DMS 273 (cell line): ENCODE measurements at regions not wholly inside any gene's neighbourhood (a gene's known extent, or its start where the extent isn't known, plus 50 kb on each side); places are given as distances from the start of the nearest gene placed in this dataset.
A peak's percentile ranks its signal among the peaks of the same experiment; 100 is the strongest.

Experiments
- DNase-seq: peaks from one replicate; lab custom pipeline; 2025; ENCODE audit not compliant: unreplicated experiment; lab: John Stamatoyannopoulos, UW

- no peak for DNase-seq
These were observed 1178.5 kb upstream of the ACVR2A start for GRCh38 chr2:146666340-146666739.

GRCh38 chr2:146665800-146666199 lies 1179.0 kb upstream of the ACVR2A start:
- DNase-seq = no peak

GRCh38 chr2:146661473-146662096 lies 1183.2 kb upstream of the ACVR2A start:
- peak; percentile 56 for DNase-seq

GRCh38 chr2:146659976-146660375 lies 1184.9 kb upstream of the ACVR2A start:
- no peak for DNase-seq

DNA sequence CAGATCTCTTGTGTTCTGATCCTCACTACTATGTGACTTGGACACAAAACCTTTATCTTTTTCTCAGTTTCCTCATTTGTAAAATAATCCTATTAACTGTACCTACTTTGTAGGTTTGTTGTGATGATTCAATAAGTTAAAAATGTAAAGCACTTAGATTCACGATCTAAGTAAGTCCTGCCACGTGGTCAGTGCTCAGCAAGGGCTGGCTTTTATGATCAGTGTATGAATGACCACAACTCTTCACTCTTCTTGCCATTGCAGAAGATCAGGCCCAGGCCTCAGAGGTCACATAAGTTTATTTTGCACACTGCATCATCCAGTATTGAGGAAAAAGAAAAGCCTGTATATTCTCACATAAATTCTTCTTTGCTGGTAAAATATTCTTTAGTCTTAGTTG lies 1192.5 kb upstream of the ACVR2A start:
- DNase-seq = no peak

DNA sequence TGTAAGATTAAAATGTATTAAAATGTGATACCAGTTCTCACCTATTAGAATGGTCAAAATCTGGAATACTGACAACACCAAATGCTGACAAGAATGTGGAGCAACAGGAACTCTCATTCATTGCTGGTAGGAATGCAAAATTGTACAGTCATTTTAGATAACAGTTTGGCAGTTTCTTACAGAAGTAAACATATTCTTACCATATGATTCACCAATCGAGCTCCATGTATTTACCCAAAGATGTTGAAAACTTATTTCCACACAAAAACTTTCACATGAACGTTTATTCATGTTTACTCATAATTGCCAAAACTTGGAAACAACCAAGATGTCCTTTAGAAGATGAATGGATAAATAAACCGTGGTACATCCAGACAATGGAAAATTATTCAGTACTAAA lies 1193.5 kb upstream of the ACVR2A start:
- DNase-seq = no peak

GRCh38 chr2:146642066-146642465 lies 1202.8 kb upstream of the ACVR2A start:
- DNase-seq = no peak

- no peak for DNase-seq
These were observed 1210.4 kb upstream of the ACVR2A start for GRCh38 chr2:146634230-146635097.

DNA sequence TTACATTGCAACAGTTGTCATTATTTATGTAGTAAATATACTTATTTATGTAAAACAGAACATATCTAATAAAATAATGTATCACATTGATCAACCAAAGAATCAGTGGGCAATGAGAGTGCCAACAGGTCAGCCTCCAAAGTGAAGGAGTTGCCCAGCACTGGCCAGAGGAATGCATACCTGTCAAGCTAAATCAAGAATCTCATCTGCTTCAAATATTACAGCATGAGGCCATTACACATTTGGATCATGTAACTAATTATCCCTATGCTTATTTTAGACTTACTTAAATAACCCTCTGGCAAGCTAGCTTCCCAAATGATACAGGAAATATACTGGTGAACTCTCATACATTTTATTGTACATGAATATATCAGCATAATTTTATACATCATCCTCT lies 1211.7 kb upstream of the ACVR2A start:
- no peak for DNase-seq

DNA sequence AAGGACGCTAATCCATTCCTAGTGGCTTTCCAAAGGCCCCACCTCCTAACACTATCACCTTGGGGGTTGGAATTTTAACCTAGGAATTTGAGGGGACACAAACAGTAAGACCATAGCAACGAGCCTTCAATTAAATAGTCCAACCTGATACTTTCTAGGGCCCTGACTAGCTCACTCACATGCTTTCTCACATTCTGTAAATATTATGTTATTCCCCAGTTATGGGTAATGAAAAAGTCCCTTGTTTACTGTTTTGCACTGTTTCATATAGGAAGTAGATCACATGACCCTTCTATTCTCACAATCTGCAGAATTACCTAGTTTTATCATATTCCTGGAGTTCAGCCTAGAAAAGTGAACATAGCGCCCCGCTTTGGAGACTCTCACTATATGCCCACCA lies 1212.1 kb upstream of the ACVR2A start:
- DNase-seq = no peak

DNA sequence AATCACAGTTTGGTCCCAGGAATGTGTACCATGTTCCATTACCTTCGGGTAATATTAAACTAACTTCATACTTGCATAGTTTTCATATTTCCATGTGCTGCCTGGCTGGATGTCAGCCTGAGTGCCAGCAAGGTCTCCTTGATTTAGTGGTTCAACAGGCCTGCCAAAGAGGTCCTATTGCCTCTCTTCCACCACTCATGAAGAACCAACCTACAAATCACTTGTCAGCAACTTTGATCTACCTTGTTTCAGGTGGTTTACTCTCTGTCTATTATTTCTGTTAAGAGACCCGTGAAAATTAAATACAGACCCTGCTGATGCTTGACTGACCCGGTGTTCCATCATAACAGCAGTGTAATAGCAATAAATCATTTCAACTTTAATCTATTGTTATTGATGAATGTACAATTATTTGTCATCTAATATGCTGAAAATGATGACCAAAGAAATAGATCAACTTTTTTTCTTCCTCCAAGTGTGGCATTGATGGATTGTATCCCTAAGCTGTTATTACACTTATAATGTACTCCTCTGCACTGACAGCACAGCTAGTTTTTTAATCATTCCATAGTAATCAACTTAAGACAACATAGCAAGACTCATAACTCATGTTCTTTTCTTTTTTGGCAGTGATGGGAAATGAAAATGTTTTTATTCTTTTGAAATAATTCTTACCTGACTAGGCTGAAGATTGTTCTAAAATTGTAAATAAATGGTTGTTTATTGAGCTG lies 1220.2 kb upstream of the ACVR2A start:
- DNase-seq = no peak

- no peak for DNase-seq
These were observed 1221.1 kb upstream of the ACVR2A start for GRCh38 chr2:146623771-146624170.

- no peak for DNase-seq
These were observed 1223.2 kb upstream of the ACVR2A start for GRCh38 chr2:146621656-146622055.

GRCh38 chr2:146615778-146616177 lies 1229.1 kb upstream of the ACVR2A start:
- DNase-seq = no peak

DNA sequence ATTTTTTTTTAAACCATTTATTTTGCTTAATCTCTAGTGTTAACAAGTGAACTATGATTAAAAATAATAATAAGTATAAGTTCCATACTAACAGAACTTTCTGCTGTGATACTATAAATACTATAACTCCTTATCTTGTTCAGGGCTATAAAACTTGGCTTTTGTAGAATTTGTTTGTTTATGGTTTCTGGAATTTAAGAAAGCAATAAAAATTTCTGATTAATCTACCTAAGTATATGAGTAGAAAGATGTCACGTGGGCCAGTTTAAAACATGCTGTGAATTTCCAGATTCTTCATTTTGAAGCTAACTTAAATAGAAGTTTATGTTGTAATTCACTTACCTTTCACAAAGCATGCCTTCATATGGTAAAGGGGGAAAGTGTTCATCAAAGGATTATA lies 1236.3 kb upstream of the ACVR2A start:
- DNase-seq = no peak

GRCh38 chr2:146604521-146604920 lies 1240.3 kb upstream of the ACVR2A start:
- no peak for DNase-seq

DNA sequence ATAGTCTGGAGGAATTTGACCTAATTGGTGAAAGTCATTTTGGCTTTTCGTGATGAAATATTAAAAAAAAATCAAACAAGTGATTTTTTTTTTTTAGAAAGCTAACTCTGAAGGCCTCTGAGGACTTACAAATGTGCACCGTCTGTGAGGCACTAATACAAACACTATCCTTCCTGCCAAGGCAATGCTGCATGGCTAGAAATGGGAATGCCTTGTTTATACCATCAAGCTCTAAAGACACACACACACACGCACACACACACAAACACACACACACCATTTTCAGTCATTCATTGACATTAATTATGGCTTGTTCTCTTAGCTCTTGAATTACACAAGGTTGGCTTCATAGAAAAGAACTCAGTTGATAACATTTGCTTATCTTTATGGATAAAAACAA lies 1242.0 kb upstream of the ACVR2A start:
- DNase-seq = no peak

DNA sequence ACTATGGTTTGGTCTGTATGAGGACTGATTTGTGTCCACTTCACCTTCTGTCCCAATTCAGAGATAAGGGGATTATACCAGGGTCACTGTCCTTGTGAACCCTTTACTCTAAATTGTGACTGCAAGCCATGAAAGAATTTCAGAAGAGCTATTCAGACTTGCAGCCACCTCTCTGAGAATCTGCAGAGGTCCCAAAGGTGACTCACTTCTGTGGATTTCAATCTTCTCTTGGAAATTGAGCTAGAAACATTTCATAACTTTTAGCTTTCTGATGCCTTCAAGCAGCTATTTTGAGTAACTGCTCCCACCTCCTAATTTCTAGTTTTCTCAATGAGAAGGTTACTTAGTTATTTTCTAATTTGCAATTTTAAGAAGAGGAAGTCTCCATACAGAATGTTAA lies 1242.4 kb upstream of the ACVR2A start:
- DNase-seq = no peak

GRCh38 chr2:146598791-146599190 lies 1246.0 kb upstream of the ACVR2A start:
- DNase-seq = no peak

DNA sequence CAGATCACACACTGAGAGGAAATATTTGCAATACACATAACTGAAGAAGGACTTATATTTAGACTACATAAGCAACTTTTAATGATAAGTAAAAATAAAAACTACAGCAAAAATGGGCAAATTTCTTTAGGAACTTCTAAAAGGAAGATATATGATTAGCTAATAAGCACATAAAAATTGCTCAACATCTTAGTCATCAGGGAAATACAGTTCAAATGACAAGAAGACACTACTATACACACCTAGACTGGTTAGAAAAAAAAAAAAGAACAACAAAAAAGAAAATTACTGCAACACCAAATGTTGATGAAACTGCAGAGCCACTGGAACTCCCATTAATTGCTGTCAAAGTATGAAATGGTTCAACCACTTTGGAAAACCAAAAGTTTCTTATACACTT lies 1247.5 kb upstream of the ACVR2A start:
- DNase-seq = no peak

DNA sequence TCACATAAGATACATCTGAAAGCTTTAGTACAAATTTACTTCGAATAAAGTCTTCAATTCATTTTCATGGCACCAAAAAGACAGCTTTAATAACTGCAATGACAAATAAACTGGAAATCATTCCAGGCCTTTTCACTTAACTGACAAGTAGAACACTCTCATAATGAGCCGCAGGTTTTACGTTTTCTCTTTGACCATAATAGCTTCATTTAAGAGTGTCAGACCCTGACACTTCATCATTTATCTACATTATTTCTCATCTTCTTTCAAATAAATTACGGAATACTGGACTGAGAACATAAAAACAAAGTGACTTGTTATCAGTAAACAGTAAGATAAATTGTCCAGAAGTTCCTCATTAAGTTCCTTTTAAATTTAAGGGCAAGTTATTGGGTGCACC lies 1252.9 kb upstream of the ACVR2A start:
- no peak for DNase-seq

DNA sequence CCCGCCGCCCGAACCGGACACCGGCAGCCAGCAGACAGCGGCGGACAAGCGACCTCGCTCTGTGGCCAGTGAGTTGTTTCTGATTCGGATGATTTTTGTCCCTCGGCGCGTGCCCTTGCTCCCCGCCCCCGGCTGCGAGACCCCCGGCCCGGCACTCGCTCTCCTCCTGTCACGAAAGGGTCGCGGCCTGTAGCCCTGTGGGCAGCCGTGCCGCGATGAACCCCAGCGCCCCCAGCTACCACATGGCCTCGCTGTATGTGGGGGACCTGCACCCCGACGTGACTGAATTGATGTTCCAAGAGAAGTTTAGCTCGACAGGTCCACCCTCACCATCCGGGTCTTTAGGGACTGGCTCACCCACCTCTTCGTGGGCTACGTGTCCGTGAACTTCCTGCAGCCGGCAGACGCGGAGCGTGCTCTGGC lies 1257.5 kb upstream of the ACVR2A start:
- DNase-seq = no peak
